ENCODE measurements at regions not wholly inside any gene's neighbourhood (a gene's known extent, or its start where the extent isn't known, plus 50 kb on each side); places are given as distances from the start of the nearest gene placed in this dataset.

DNA sequence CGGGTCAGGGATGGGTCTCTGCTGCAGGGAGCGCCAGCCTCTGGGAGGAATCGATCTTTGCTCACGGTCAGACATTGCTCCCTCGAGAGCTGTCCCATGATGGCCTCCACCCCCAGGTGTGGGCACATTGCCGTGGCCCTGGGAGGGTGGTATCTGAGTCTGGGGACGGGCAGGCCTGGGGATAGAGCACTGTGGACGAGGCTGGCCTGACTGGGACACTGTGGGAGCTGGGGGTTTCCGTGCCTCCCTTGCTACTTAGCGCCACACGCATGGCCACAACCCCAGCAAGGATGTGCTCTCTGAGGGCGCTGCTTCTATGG is 55.7 kb downstream of the JAKMIP3 start:
- no peaks in the 10 kb centered on the region for H3F3A ChIP-seq (ENCODE audit: low read length, unreplicated experiment)
- ChIA-PET POLR2A (ENCODE audit: unreplicated experiment) (no interaction called here), CTCF (no interaction called here)
- intact Hi-C loops (cut with micrococcal nuclease) = no loop called here
- no peak for TF ChIP-seq EZH2 (IDR thresholded peaks at IDR 0.05; ENCODE audit: low read length, unreplicated experiment)
- TF ChIP-seq CTCF (conservative IDR thresholded peaks at IDR 0.05; ENCODE audit: low read depth, low read length) = no peak
- no peak for TF ChIP-seq EZH2phosphoT487 (IDR thresholded peaks at IDR 0.05; ENCODE audit: borderline replicate concordance, low read length)
- H3K79me2 ChIP-seq (ENCODE audit: low read length) = no peaks in the 10 kb centered on the region
- ATAC-seq (no peak), DNase-seq (no peak)
- H3K4me1 ChIP-seq (ENCODE audit: insufficient read depth, low read length) = no peaks in the 10 kb centered on the region
- no peak overlapping the region for H3K9ac ChIP-seq (ENCODE audit: low read length)
- no peaks in the 10 kb centered on the region for H3K36me3 ChIP-seq (ENCODE audit: low read depth, low read length)
- H3K9me2 ChIP-seq (replicated peaks; ENCODE audit: low read length) = no peaks in the 10 kb centered on the region
- H4K20me1 ChIP-seq (ENCODE audit: low read length) = no peaks in the 10 kb centered on the region
- no peak overlapping the region for H3K27ac ChIP-seq (ENCODE audit: low read length)
- H3K4me2 ChIP-seq (ENCODE audit: low read length) = no peak overlapping the region
- no peak overlapping the region for H2AFZ ChIP-seq (ENCODE audit: low read length)
- no peaks in the 10 kb centered on the region for H3K27me3 ChIP-seq (ENCODE audit: low read length)
- no peaks in the 10 kb centered on the region for H3K9me3 ChIP-seq (ENCODE audit: low read length)
- no TSS peak for BruUV-seq (replicated peaks)
- no peak overlapping the region for H3K4me3 ChIP-seq (ENCODE audit: low read length)

- intact Hi-C loops (cut with micrococcal nuclease) = no loop called here
- no TSS peak for BruUV-seq (replicated peaks)
- Histone ChIP-seq H3F3A (ENCODE audit: low read length, unreplicated experiment) (no peaks in the 10 kb centered on the region), H4K20me1 (ENCODE audit: low read length) (no peaks in the 10 kb centered on the region), H3K9me2 (replicated peaks; ENCODE audit: low read length) (no peaks in the 10 kb centered on the region), H3K4me3 (ENCODE audit: low read length) (no peak overlapping the region), H2AFZ (ENCODE audit: low read length) (no peak overlapping the region), H3K4me1 (ENCODE audit: insufficient read depth, low read length) (no peaks in the 10 kb centered on the region), H3K4me2 (ENCODE audit: low read length) (no peak overlapping the region), H3K79me2 (ENCODE audit: low read length) (no peaks in the 10 kb centered on the region), H3K9ac (ENCODE audit: low read length) (no peak overlapping the region), H3K27me3 (ENCODE audit: low read length) (no peaks in the 10 kb centered on the region), H3K9me3 (ENCODE audit: low read length) (no peaks in the 10 kb centered on the region), H3K27ac (ENCODE audit: low read length) (no peak overlapping the region), H3K36me3 (ENCODE audit: low read depth, low read length) (no peaks in the 10 kb centered on the region)
- TF ChIP-seq EZH2 (IDR thresholded peaks at IDR 0.05; ENCODE audit: low read length, unreplicated experiment) (no peak), CTCF (conservative IDR thresholded peaks at IDR 0.05; ENCODE audit: low read depth, low read length) (no peak), EZH2phosphoT487 (IDR thresholded peaks at IDR 0.05; ENCODE audit: borderline replicate concordance, low read length) (no peak)
- ATAC-seq (no peak), DNase-seq (no peak)
- CTCF ChIA-PET = no interaction called here
- POLR2A ChIA-PET (ENCODE audit: unreplicated experiment) = no interaction called here
Measured at GRCh38 chr10:132122097-132122861, 56.5 kb downstream of the JAKMIP3 start.

- no peak for ATAC-seq
- ChIA-PET POLR2A (ENCODE audit: unreplicated experiment) (no interaction called here), CTCF (no interaction called here)
- no peak for DNase-seq
- Histone ChIP-seq H3K4me3 (ENCODE audit: low read length) (no peak overlapping the region), H3K36me3 (ENCODE audit: low read depth, low read length) (no peaks in the 10 kb centered on the region), H3K4me2 (ENCODE audit: low read length) (no peak overlapping the region), H3F3A (ENCODE audit: low read length, unreplicated experiment) (no peaks in the 10 kb centered on the region), H2AFZ (ENCODE audit: low read length) (no peak overlapping the region), H3K27ac (ENCODE audit: low read length) (no peak overlapping the region), H3K9ac (ENCODE audit: low read length) (no peak overlapping the region), H3K79me2 (ENCODE audit: low read length) (no peaks in the 10 kb centered on the region), H3K27me3 (ENCODE audit: low read length) (no peaks in the 10 kb centered on the region), H4K20me1 (ENCODE audit: low read length) (no peaks in the 10 kb centered on the region), H3K4me1 (ENCODE audit: insufficient read depth, low read length) (no peaks in the 10 kb centered on the region), H3K9me2 (replicated peaks; ENCODE audit: low read length) (no peaks in the 10 kb centered on the region), H3K9me3 (ENCODE audit: low read length) (no peaks in the 10 kb centered on the region)
- no TSS peak for BruUV-seq (replicated peaks)
- TF ChIP-seq EZH2phosphoT487 (IDR thresholded peaks at IDR 0.05; ENCODE audit: borderline replicate concordance, low read length) = no peak
- TF ChIP-seq EZH2 (IDR thresholded peaks at IDR 0.05; ENCODE audit: low read length, unreplicated experiment) = no peak
- no peak for TF ChIP-seq CTCF (conservative IDR thresholded peaks at IDR 0.05; ENCODE audit: low read depth, low read length)
- intact Hi-C loops (cut with micrococcal nuclease) = no loop called here
Measured at GRCh38 chr10:132122939-132123445, 57.2 kb downstream of the JAKMIP3 start.
